ENCODE measurements at regions not wholly inside any gene's neighbourhood (a gene's known extent, or its start where the extent isn't known, plus 50 kb on each side); places are given as distances from the start of the nearest gene placed in this dataset.
"Not testable (repeated sequence)": the region's sequence is repeated elsewhere in the genome, so short reads cannot be mapped to it uniquely, and the experiment has no call there.

DNA sequence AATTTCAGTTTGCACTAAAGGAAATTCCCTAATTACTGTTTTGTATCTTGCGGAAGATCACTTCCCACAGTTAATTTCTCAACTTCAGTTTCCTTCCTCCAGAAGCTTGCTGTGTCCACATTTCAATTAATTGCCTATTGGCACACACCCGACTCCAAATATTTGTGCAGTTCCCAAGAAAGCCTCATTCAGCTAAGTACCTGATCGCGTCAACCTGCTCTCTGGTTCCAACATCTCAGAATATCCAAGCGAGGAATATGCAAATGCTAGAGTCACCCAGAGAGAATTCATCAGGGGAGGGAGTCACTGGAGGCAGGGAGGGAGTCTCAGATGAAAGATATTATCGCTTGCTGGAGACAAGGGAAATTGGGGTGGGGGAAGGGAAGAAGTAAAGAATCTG is 351.3 kb downstream of the RRAGC start:
- DNase-seq (ENCODE audit: low read depth in 1 of 2, low spot score in 2 of 2): no peak
- no peak overlapping the region for H3K27ac ChIP-seq
- no peaks in the 10 kb centered on the region for H3K4me1 ChIP-seq (replicated peaks)
- no peaks in the 10 kb centered on the region for H3K36me3 ChIP-seq
- 0 out of 2 replicates have a peak, but pooled peaks cover 8% of the 10 kb centered on the region for H3K27me3 ChIP-seq (replicated peaks)
- H3K9me3 ChIP-seq (replicated peaks): no peaks in the 10 kb centered on the region
- H3K4me3 ChIP-seq: no peak overlapping the region

DNA sequence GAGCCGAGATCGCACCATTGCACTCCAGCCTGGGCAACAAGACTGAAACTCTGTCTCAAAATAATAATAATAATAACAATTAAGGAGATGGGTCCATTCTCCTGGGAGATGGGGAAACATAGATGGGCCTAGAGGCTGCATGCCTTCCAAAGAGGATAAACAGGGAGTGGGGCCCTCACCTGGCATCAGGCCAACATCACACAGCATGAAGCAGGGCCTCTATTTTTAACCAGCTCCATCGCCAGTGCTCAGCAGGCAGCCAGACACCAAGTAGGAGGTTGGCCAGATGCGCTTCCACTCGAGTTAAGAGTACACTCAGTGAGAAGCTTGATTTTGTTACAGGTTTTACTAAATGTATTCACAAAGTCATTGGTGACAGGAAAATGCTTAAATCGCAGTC is 352.0 kb downstream of the RRAGC start:
- Histone ChIP-seq H3K27ac (no peak overlapping the region), H3K4me3 (no peak overlapping the region), H3K9me3 (replicated peaks) (no peaks in the 10 kb centered on the region), H3K36me3 (no peaks in the 10 kb centered on the region), H3K27me3 (replicated peaks) (0 out of 2 replicates have a peak, but pooled peaks cover 8% of the 10 kb centered on the region), H3K4me1 (replicated peaks) (no peaks in the 10 kb centered on the region)
- DNase-seq (ENCODE audit: low read depth in 1 of 2, low spot score in 2 of 2): no peak

DNA sequence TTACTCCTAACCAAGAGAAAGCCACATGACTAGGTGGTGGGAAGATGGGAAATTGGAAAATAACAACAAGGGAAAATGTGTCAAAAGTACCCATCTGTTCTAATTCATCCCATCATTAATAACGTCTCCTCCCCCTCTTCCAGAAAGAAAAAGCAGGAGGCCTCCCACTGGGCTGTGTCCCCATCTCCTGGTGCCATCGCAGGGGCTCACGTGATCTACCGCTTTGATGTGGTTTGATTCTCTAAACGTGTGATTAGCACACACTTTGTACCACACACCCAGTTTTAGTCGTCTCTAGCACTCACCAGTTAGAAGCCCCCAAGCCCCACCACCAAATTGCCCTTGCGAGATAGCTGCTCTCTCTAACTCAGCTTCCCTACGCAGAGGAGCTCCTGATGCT is 353.6 kb downstream of the RRAGC start:
- no peak overlapping the region for H3K4me3 ChIP-seq
- DNase-seq (ENCODE audit: low read depth in 1 of 2, low spot score in 2 of 2): no peak

DNA sequence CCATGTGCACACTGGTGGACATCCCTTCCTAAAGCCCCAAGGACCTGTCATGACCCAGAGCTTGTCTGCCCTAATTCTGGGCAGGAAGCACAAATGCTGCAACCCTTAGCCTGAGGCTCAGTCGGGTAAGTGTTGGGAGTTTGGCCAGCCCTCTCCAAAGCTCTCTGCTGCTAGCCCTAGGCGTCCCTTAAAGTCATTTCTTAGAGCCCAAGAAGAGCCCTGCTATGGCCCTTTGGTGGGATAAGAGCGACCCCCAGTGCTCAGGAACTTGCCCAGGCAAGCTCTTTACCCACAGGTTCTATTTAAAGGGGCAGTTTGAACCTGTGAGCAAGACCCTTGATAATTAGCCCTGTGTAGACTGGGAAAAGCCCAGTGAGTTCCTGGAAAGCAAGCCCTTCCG is 356.8 kb downstream of the RRAGC start:
- no peaks in the 10 kb centered on the region for H3K36me3 ChIP-seq
- H3K27me3 ChIP-seq (replicated peaks): 0 out of 2 replicates have a peak, but pooled peaks cover 8% of the 10 kb centered on the region
- H3K4me3 ChIP-seq: no peak overlapping the region
- no peak overlapping the region for H3K27ac ChIP-seq
- DNase-seq (ENCODE audit: low read depth in 1 of 2, low spot score in 2 of 2): peak in 1 of 2 experiments; percentile 7
- no peaks in the 10 kb centered on the region for H3K4me1 ChIP-seq (replicated peaks)
- H3K9me3 ChIP-seq (replicated peaks): no peaks in the 10 kb centered on the region

More for the DNA sequence above, 353.6 kb downstream of the RRAGC start:
- no peak overlapping the region for H3K27ac ChIP-seq
- H3K27me3 ChIP-seq (replicated peaks): 0 out of 2 replicates have a peak, but pooled peaks cover 8% of the 10 kb centered on the region
- no peaks in the 10 kb centered on the region for H3K36me3 ChIP-seq
- H3K9me3 ChIP-seq (replicated peaks): no peaks in the 10 kb centered on the region
- H3K4me1 ChIP-seq (replicated peaks): no peaks in the 10 kb centered on the region

DNA sequence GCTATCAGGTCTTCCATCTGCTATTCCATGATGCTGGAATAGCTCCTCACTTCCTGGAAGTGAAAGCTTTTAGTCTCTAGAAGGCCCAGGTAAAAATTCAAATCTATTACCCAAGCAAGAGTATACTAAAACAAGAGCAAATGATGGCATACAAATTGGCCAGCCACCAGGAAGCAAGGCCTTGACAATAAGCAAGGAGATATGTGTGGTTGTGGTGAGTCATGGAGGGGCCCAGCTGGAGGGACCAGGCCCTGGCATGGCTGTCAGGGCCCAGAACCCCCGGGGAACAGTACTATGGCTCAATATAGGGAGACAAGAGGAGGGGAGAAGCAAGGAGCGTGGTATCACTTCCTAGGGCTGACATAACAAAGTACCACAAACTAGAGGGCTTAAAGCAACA is 358.7 kb downstream of the RRAGC start:
- H3K27me3 ChIP-seq (replicated peaks): peaks cover 8% of the 10 kb centered on the region; the same call in 1 of the 2 replicates
- H3K9me3 ChIP-seq (replicated peaks): no peaks in the 10 kb centered on the region
- no peak overlapping the region for H3K27ac ChIP-seq
- no peak for DNase-seq (ENCODE audit: low read depth in 1 of 2, low spot score in 2 of 2)
- no peaks in the 10 kb centered on the region for H3K4me1 ChIP-seq (replicated peaks)
- no peaks in the 10 kb centered on the region for H3K36me3 ChIP-seq
- H3K4me3 ChIP-seq: no peak overlapping the region

DNA sequence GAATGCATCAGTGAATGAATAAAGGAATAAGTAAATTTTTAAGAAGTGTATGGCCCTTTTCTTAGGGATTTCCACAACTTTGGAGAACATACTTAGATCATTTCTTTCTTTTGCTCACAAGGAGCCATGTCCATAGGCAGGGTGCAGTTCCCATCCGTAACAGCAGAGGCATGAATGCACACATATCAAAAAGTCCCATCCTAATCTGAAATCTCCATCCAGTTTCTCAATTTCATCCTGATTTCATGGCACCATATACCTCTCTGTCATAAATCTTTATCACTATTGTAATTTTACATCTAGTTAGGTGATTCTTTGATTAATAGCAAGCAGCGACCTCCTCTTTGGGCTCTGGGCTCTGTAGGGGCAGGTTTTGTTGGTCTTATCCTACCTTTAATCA is 359.2 kb downstream of the RRAGC start:
- Histone ChIP-seq H3K9me3 (replicated peaks) (no peaks in the 10 kb centered on the region), H3K27me3 (replicated peaks) (peaks cover 8% of the 10 kb centered on the region; the same call in 1 of the 2 replicates), H3K4me3 (no peak overlapping the region), H3K4me1 (replicated peaks) (no peaks in the 10 kb centered on the region), H3K27ac (no peak overlapping the region), H3K36me3 (no peaks in the 10 kb centered on the region)
- no peak for DNase-seq (ENCODE audit: low read depth in 1 of 2, low spot score in 2 of 2)

DNA sequence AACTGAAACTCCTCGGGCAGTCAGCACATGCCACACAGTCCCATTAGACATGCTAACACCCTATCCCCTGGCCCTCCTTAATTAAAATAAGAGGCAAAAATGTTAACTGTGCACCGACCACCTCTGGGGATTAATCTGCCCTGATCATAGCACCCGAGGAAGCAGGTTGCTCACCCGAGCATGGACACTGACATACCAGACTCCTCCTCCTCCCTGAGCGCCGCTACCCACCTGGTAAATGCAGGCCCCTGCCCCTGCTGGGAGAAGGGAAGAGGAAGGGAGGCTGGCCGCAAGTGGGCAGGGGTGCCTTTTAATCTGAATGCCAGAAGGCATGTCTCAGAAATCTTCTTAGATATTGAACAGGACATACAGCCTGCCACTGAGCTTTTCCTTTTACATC is 360.9 kb downstream of the RRAGC start:
- Histone ChIP-seq H3K36me3 (no peaks in the 10 kb centered on the region), H3K27me3 (replicated peaks) (peaks cover 8% of the 10 kb centered on the region; the same call in 1 of the 2 replicates), H3K27ac (no peak overlapping the region), H3K4me3 (no peak overlapping the region), H3K9me3 (replicated peaks) (no peaks in the 10 kb centered on the region), H3K4me1 (replicated peaks) (no peaks in the 10 kb centered on the region)
- DNase-seq (ENCODE audit: low read depth in 1 of 2, low spot score in 2 of 2): no peak

DNA sequence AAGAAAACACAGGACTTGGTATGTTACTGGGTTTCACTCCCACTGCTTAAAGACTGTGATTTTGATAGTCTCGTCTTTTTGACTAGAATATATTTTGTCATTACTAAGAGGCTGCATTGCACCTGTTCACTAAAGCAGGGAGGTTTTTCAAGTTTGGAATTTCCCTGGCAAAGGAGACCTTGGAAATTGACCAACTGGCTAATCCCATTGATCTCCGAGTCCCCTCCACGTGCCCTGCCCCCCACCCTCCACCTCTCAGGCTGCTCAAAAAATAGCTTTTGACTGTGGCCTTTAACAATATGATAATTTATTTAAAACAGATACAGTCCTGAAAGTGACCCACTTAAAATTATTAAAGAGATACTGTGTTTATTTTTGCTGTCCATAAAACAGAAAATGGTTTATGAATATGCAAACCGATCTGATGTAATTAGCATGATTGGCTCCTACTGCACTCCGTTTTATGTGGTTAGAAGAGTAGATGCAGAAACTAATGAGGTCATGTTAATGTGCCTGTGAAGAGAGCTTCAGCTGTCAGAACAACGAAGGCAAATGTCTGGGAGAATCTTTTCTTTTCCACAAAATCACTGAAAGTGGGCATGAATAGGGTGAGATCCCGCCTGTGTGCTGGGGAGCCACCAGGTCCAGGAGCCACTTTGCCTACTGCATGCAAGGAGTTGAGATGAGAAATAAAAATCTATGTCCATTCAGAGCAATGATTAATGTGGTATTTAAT is 361.5 kb downstream of the RRAGC start:
- Histone ChIP-seq H3K36me3 (no peaks in the 10 kb centered on the region), H3K4me1 (replicated peaks) (no peaks in the 10 kb centered on the region), H3K9me3 (replicated peaks) (no peaks in the 10 kb centered on the region), H3K4me3 (no peak overlapping the region), H3K27ac (no peak overlapping the region), H3K27me3 (replicated peaks) (peaks cover 8% of the 10 kb centered on the region; the same call in 1 of the 2 replicates)
- DNase-seq (ENCODE audit: low read depth in 1 of 2, low spot score in 2 of 2): no peak

DNA sequence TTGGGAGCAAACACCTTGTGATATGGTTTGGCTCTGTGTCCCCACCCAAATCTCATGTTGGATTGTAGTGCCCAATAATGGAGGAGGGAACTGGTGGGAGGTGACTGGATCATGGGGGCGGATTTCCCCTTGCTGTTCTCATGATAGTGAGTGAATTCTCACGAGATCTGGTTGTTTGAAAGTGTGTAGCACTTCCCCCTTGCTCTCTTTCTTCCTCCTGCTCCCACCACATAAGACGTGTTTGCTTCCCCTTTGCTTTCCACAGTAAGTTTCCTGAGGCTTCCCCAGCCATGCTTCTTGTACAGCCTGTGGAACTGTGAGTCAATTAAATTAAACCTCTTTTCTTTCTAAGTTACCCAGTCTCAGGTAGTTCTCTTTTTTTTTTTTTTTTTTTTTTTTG is 366.3 kb downstream of the RRAGC start:
- H3K9me3 ChIP-seq (replicated peaks); H3K36me3 ChIP-seq; H3K27ac ChIP-seq; H3K27me3 ChIP-seq (replicated peaks); H3K4me1 ChIP-seq (replicated peaks); DNase-seq (ENCODE audit: low read depth in 1 of 2, low spot score in 2 of 2); H3K4me3 ChIP-seq: not testable (repeated sequence)

DNA sequence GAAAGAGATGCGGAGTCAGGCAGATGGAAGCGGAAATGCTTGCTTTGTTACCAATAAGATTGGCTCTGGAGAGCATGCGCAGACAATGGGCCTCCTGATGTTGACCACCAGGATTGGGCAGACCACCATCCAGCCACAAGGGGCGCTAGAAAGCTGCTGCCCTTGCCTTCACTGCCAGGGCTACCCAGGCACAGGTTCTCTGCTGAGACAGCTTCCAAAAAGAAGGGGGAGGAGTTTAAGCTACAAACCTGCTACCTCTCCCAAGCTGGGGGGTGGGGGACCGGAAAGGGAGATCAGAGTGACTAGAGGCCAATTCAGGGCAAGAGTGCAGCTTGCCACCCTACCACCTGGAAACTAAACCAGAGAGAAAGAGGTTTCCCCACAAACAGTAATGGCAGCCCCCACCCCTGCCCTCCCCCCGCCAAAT is 369.7 kb downstream of the RRAGC start:
- Histone ChIP-seq H3K36me3 (no peaks in the 10 kb centered on the region), H3K9me3 (replicated peaks) (no peaks in the 10 kb centered on the region; the same call in 1 of the 2 replicates), H3K27ac (no peak overlapping the region), H3K27me3 (replicated peaks) (no peaks in the 10 kb centered on the region), H3K4me1 (replicated peaks) (no peaks in the 10 kb centered on the region), H3K4me3 (no peak overlapping the region)
- DNase-seq (ENCODE audit: low read depth in 1 of 2, low spot score in 2 of 2): peak; percentile 9 to 53

DNA sequence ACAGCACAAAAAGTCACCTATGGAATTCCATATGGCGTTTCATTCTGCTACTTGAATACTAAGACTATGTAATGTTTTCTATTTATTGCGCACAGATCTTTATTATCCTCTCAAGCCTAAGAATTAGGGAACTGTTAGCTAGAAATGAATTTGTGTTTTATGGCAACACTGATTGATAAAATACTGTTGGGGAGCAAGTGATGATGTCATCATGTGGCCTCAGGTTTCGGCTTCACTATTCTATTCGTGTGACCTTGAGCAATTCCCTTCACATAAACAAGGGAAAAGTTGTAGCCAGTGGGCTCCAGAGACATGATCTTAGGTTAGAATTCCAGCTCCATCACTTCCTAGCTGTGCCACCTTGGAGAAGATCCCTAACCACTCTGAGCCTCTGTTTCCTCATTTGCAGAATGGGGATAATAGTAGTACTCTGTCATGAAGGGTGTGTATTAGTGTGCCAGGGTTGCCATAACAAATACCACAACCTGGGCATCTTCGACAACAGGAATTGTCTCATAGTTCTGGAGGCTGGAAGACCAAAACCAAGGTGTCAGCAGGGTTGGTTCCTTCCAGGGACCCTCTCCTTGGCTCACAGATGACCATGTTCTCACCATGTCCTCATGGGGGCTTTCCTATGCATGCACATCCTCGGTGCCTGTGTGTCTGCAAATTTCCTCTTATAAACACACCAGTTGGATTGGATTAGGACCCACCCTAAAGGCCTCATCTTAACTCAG is 371.2 kb downstream of the RRAGC start:
- Histone ChIP-seq H3K9me3 (replicated peaks) (no peaks in the 10 kb centered on the region; the same call in 1 of the 2 replicates), H3K36me3 (no peaks in the 10 kb centered on the region), H3K4me1 (replicated peaks) (no peaks in the 10 kb centered on the region), H3K27me3 (replicated peaks) (no peaks in the 10 kb centered on the region), H3K4me3 (no peak overlapping the region), H3K27ac (no peak overlapping the region)
- no peak for DNase-seq (ENCODE audit: low read depth in 1 of 2, low spot score in 2 of 2)

DNA sequence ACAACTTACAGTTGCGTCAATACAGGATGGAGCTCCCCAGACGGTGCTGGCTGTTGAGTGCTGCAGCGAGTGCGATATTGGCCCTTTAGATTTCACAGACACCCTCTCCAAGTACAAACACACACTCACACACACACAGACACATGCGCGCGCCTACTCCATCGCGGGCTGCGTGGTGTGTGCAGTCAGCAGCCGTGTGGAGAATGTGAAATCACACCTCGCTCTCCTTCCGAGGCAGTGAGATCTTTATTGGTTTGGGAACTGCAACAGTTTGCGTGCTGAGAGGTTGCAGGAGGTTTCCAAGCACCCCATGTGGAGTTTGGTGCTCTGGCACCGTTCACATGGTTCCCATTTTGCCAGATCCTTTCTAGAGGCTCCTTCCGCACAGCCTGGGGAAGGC is 372.2 kb downstream of the RRAGC start:
- no peak for DNase-seq (ENCODE audit: low read depth in 1 of 2, low spot score in 2 of 2)
- no peak overlapping the region for H3K27ac ChIP-seq
- H3K9me3 ChIP-seq (replicated peaks): no peaks in the 10 kb centered on the region; the same call in 1 of the 2 replicates
- H3K4me1 ChIP-seq (replicated peaks): no peaks in the 10 kb centered on the region
- no peaks in the 10 kb centered on the region for H3K27me3 ChIP-seq (replicated peaks)
- H3K36me3 ChIP-seq: no peaks in the 10 kb centered on the region
- no peak overlapping the region for H3K4me3 ChIP-seq

DNA sequence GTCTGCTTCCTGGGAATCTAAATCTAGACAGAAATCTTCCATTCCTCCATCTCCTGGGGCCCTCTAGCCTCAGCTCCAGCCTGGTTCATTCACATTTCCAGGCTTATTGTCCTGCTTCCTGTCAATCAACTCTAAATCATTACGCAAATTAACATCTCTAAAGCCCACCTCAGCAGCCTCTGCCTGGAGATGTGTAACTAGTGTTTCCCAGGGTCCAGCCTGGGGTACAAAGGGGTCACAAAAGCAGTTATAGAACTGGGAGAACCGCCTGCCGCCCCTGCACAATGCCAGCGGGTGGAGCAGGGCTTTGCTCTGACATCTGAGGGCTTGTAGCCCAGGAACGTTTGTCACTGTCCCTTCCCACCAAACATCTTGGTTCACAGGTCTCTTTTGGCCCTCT is 373.5 kb downstream of the RRAGC start:
- no peak overlapping the region for H3K4me3 ChIP-seq

More for the DNA sequence above, 373.5 kb downstream of the RRAGC start:
- peak in 1 of 2 experiments; percentile 30 for DNase-seq (ENCODE audit: low read depth in 1 of 2, low spot score in 2 of 2)
- no peaks in the 10 kb centered on the region; the same call in 1 of the 2 replicates for H3K9me3 ChIP-seq (replicated peaks)
- H3K27ac ChIP-seq: no peak overlapping the region
- H3K27me3 ChIP-seq (replicated peaks): no peaks in the 10 kb centered on the region
- no peaks in the 10 kb centered on the region for H3K4me1 ChIP-seq (replicated peaks)
- no peaks in the 10 kb centered on the region for H3K36me3 ChIP-seq
